PC-9 (cell line): ENCODE measurements at regions not wholly inside any gene's neighbourhood (a gene's known extent, or its start where the extent isn't known, plus 50 kb on each side); places are given as distances from the start of the nearest gene placed in this dataset.

ENCODE experiments used
- CTCF ChIP-seq: fragments of 200-600 bp; sonication (generic); conservative IDR thresholded peaks from 2 replicates; pipeline ENCODE4 v1.6.1; 2017; ENCODE audit warnings: mixed run types, antibody characterized with exemption, mild to moderate bottlenecking, moderate library complexity
- EZH2 ChIP-seq: fragments of 200-600 bp; sonication (generic); IDR thresholded peaks from 2 replicates; pipeline ENCODE4 v1.8.0; 2017; ENCODE audit warnings: antibody characterized with exemption, low read depth

GRCh38 chr2:175478096-175478768 is 296.7 kb upstream of the ATP5MC3 start:
- no peak for TF ChIP-seq EZH2
- no peak for TF ChIP-seq CTCF
